GM10266 (cell line): ENCODE measurements at regions not wholly inside any gene's neighbourhood (a gene's known extent, or its start where the extent isn't known, plus 50 kb on each side); places are given as distances from the start of the nearest gene placed in this dataset.

ENCODE experiments used
- DNase-seq: peaks from one replicate; pipeline ENCODE4 v3.0.0; 2012; ENCODE audit errors: extremely low spot score
- TF ChIP-seq, protein P1 (sequence below): IDR thresholded peaks from 2 replicates; pipeline ENCODE4 v1.5.1; 2012; ENCODE audit warnings: mild to moderate bottlenecking, low read depth; ENCODE audit not compliant: control insufficient read depth, insufficient read depth; ENCODE audit errors: missing control alignments

DNA sequence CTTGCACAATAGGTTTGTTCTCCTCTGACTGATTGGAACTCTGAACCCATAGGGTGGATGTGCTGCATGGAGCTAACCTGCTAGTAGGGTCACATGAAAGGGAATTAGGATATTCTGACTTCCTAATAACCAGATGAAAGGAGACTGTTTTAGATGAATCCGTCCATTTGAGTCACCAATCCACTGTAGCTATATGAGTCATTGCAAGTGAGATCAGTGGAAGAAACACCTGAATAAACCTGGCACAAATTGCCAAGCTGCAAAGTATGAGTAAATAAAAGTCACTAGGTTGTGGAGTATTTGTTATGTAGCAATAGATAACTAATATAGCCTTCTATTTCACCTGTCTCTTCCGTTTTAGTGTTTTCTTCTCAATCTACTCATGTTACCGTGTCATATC, 584.4 kb downstream of the PDCD6IP start:
- TF ChIP-seq, protein P1, sequence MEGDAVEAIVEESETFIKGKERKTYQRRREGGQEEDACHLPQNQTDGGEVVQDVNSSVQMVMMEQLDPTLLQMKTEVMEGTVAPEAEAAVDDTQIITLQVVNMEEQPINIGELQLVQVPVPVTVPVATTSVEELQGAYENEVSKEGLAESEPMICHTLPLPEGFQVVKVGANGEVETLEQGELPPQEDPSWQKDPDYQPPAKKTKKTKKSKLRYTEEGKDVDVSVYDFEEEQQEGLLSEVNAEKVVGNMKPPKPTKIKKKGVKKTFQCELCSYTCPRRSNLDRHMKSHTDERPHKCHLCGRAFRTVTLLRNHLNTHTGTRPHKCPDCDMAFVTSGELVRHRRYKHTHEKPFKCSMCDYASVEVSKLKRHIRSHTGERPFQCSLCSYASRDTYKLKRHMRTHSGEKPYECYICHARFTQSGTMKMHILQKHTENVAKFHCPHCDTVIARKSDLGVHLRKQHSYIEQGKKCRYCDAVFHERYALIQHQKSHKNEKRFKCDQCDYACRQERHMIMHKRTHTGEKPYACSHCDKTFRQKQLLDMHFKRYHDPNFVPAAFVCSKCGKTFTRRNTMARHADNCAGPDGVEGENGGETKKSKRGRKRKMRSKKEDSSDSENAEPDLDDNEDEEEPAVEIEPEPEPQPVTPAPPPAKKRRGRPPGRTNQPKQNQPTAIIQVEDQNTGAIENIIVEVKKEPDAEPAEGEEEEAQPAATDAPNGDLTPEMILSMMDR: no peak
- DNase-seq: no peak

DNA sequence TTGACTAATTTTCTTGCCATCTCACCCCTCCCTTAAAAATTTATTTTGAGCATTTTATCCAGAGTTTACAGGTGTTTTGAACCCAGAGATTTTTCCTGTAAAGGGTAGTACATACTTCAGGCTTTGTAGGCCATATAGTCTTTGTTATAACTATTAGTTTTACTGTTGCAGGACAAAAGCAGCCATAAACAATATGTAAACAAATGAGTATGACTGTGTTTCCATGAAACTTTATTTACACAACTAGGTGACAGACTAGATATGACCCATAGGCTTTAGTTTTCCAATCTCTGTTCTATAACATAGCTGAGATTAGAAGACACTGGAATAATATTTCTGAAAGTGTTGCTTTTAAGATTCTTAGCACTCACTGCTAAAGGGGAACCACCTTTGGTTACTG, 587.9 kb downstream of the PDCD6IP start:
- TF ChIP-seq, protein P1: no peak
- DNase-seq: no peak

DNA sequence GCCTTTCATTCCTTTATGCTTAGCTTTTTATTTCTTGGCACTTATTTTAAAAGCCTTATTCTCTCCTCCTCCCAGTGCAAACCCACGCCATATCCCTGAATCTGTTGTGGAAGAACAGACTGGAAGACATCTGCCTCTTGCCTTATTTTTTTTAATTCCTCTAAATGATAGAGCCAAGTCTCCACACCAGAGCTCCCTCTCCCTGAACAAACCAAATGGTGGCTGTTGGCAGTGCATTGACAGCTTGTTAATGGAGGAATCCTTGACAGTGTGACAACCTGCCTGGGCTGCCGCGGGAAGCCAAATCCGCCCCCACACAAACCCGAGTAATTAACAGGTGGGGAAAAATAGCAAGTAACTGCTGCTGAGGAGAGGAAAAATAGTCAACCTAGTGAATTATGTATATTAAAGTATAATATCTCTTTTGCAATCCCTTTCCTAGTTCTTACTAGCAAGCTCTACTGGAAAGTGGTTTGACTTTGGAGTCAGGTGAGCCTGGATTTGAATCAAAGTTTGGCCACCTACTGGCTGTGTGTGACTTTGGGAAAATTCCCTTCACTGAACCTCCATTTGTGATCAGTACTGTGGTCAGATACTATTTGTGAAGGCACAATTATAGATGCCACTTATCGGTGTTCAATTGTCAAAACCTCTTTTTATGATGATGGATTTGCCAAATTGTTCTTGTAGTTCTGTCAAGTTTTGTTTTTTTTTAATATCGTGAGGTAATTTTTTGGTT, 589.6 kb downstream of the PDCD6IP start:
- TF ChIP-seq, protein P1: no peak
- DNase-seq: no peak

DNA sequence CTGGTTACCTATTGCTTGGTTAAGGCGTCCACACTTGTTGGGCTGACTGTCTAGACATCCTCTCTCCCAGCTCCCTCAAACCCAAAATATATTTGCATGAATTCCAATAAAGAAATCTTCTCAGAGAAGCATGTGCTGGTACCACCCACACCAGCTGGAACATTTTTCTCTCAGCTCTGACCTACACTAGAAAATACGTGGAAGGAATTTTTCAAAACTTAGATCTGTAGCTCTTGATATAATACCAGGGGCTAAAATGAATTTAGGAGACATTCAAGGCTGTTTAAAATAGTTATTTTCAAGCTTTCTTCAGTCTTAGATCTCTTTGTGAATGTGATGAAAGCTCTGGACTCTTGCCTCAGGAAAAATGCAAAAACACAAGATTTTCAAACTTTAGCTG, 590.4 kb downstream of the PDCD6IP start:
- TF ChIP-seq, protein P1: no peak
- no peak for DNase-seq

DNA sequence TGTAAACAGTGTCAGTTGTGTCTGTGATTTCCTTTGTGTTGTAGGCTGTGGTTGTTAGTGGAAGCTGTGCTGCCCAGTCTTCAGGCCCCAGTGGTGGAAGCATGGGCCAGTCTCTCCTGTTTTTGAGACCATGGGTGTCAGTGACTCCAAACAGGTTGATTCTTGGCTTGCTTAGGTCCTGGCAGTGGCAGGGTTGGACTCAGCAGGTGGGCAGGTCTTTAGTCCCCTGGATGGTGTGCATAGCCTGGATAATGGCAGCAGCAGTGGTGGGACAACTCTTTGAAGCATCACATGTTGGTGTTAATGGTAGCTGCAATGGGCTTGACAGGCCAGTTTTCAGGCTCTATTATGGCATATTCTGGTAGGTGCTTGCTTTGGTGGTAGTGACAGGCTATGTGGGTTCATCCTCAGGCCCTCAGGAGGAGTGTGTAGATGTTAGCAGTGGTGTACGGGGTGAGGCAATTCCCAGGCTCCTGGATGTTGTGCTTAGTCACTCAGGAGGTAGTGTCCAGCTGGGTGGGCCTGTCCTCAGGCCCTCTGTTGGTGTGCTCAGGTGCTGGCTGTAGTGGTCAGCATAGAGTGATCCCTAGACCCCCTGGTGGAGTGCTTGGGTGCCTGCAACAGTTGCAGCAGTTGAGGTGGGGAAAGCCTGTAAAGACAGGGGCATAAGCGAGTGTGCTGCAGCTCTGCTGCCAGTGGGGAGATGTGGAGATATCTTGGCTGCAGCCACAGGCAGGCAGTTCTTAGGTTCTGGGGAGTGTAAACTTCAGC, 596.7 kb downstream of the PDCD6IP start:
- TF ChIP-seq, protein P1: no peak
- DNase-seq: no peak

DNA sequence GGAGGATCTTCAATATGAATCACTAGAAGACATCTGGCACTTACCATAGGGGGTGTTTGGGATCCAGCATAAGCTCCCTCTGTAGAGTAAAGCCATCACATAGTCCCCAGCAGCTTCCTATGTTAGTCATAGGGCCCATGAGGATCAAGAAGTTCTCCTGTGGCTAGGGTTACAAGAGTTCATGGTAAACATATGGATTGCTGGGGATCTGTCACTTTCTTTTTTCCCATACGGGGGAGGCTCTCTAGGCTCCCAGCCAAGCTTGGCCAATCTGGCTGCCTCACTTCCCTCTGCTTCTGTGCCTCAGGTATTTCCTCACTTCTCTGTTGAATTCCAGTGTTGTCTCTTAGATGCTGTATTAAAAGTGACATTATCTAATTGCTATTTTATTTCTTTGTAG, 597.9 kb downstream of the PDCD6IP start:
- DNase-seq: no peak
- TF ChIP-seq, protein P1: no peak

DNA sequence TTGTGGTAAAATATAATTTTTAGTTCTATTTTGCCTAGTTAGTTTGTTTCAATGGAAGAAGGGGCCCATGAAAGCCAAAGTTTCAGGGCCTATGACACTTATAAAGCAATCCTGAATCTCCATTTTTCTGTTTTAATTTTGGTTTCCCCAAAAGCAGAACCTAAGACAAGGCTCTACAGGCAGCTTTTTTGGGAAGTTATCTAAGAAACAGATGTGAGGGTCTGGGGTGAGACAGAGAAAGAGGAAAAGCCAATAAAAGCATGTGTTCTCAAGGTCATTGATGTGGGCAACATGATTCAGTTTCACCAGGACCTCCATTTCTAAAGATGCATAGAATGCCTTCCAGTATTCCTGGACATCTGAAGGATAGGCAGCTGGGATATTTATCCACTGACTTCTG, 598.5 kb downstream of the PDCD6IP start:
- TF ChIP-seq, protein P1: no peak

More for the DNA sequence above, 598.5 kb downstream of the PDCD6IP start:
- no peak for DNase-seq
